Neutrophil (primary cell): ENCODE measurements at regions not wholly inside any gene's neighbourhood (a gene's known extent, or its start where the extent isn't known, plus 50 kb on each side); places are given as distances from the start of the nearest gene placed in this dataset.

Experiments
- H3K27ac ChIP-seq: fragments of 200-600 bp; sonication (generic); 2 replicates; pipeline ENCODE4 v1.5.1; 2016; ENCODE audit warnings: mild to moderate bottlenecking, moderate library complexity
- H3K27me3 ChIP-seq: fragments of 200-600 bp; sonication (generic); 2 replicates; pipeline ENCODE4 v1.6.0; 2016; ENCODE audit warnings: mild to moderate bottlenecking
- H3K36me3 ChIP-seq: fragments of 200-600 bp; sonication (generic); 2 replicates; pipeline ENCODE4 v1.5.1; 2017
- H3K4me1 ChIP-seq, 2 experiments: fragments of 200-600 bp in 1 of 2; sonication (generic) in 1 of 2; 1 replicate in 1 of 2; 2 replicates in 1 of 2; pipeline versions ENCODE4 v1.5.1 to v1.6.1; 2013 to 2016; ENCODE audit warnings: low read depth in 1 of 2, low read length in 1 of 2, mild to moderate bottlenecking in 1 of 2, moderate library complexity in 1 of 2; ENCODE audit not compliant: control insufficient read depth in 1 of 2, insufficient read depth in 1 of 2
- H3K4me3 ChIP-seq, 2 experiments: fragments of 200-600 bp in 1 of 2; sonication (generic) in 1 of 2; 1 replicate in 1 of 2; 2 replicates in 1 of 2; pipeline ENCODE4 v1.5.1; 2013 to 2016; ENCODE audit warnings: low read depth in 1 of 2, low read length in 1 of 2, mild to moderate bottlenecking in 1 of 2, moderate library complexity in 1 of 2
- H3K9me3 ChIP-seq: fragments of 200-600 bp; sonication (generic); 2 replicates; pipeline ENCODE4 v1.5.1; 2016
- TF ChIP-seq, protein P1 (sequence below): fragments of 200-600 bp; sonication (generic); IDR thresholded peaks from 2 replicates; pipeline ENCODE4 v1.5.1; 2016; ENCODE audit warnings: antibody characterized with exemption

DNA sequence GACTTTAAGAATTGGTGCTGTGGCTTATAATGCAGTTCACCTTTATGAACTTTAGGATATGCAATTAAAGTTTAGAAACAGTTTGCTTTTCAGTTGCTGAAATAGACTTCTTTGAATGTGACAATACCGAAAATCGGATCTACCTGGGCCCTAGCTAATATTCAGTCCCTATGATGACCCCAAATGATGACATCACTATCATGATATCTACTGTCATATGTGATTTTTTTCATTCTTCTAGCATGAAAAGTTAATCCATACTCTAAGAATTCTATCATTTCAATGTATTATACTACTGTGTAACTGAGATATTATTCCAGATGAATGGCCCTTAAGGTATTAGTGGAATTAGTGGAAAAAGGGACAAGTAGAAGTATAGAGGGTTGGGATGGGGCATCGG, 487.2 kb upstream of the TUSC1 start:
- H3K4me1 ChIP-seq = no peaks in the 10 kb centered on the region
- TF ChIP-seq, protein P1, sequence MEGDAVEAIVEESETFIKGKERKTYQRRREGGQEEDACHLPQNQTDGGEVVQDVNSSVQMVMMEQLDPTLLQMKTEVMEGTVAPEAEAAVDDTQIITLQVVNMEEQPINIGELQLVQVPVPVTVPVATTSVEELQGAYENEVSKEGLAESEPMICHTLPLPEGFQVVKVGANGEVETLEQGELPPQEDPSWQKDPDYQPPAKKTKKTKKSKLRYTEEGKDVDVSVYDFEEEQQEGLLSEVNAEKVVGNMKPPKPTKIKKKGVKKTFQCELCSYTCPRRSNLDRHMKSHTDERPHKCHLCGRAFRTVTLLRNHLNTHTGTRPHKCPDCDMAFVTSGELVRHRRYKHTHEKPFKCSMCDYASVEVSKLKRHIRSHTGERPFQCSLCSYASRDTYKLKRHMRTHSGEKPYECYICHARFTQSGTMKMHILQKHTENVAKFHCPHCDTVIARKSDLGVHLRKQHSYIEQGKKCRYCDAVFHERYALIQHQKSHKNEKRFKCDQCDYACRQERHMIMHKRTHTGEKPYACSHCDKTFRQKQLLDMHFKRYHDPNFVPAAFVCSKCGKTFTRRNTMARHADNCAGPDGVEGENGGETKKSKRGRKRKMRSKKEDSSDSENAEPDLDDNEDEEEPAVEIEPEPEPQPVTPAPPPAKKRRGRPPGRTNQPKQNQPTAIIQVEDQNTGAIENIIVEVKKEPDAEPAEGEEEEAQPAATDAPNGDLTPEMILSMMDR = no peak
- H3K36me3 ChIP-seq = no peaks in the 10 kb centered on the region
- no peak overlapping the region for H3K4me3 ChIP-seq
- H3K27ac ChIP-seq = no peak overlapping the region
- H3K27me3 ChIP-seq = no peaks in the 10 kb centered on the region
- no peaks in the 10 kb centered on the region for H3K9me3 ChIP-seq

DNA sequence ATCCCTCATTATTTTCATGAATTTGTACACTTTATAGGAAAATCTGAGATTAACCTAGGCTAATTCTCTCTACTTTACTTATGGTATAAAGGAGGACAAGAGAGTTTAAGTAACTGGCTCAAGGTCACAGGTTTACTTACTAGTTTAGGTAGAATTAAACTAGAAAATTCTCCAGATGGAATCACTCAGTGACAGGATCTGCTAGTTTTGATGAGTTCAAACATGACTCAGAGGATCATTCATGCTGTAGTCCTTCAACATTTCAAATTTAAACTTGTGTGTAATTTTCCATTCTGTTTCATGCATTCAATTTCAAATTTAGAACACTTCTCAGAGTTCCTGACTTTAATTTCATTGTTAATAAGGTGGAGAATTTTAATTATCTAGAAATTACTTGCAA, 485.7 kb upstream of the TUSC1 start:
- no peak overlapping the region for H3K4me3 ChIP-seq
- H3K27me3 ChIP-seq = no peaks in the 10 kb centered on the region
- H3K27ac ChIP-seq = no peak overlapping the region
- no peaks in the 10 kb centered on the region for H3K36me3 ChIP-seq
- TF ChIP-seq, protein P1 = no peak
- no peaks in the 10 kb centered on the region for H3K4me1 ChIP-seq
- H3K9me3 ChIP-seq = no peaks in the 10 kb centered on the region

- H3K27ac ChIP-seq = no peak overlapping the region
- H3K9me3 ChIP-seq = no peaks in the 10 kb centered on the region
- TF ChIP-seq, protein P1 = no peak
- H3K27me3 ChIP-seq = no peaks in the 10 kb centered on the region
- no peaks in the 10 kb centered on the region for H3K36me3 ChIP-seq
- H3K4me1 ChIP-seq = no peaks in the 10 kb centered on the region
- no peak overlapping the region for H3K4me3 ChIP-seq
Observed at GRCh38 chr9:26159575-26160392, 481.5 kb upstream of the TUSC1 start.

- H3K4me1 ChIP-seq = no peaks in the 10 kb centered on the region
- H3K9me3 ChIP-seq = no peaks in the 10 kb centered on the region
- H3K4me3 ChIP-seq = no peak overlapping the region
- H3K27me3 ChIP-seq = no peaks in the 10 kb centered on the region
- TF ChIP-seq, protein P1 = no peak
- no peaks in the 10 kb centered on the region for H3K36me3 ChIP-seq
- H3K27ac ChIP-seq = no peak overlapping the region
Observed at GRCh38 chr9:26158631-26159150, 480.4 kb upstream of the TUSC1 start.

DNA sequence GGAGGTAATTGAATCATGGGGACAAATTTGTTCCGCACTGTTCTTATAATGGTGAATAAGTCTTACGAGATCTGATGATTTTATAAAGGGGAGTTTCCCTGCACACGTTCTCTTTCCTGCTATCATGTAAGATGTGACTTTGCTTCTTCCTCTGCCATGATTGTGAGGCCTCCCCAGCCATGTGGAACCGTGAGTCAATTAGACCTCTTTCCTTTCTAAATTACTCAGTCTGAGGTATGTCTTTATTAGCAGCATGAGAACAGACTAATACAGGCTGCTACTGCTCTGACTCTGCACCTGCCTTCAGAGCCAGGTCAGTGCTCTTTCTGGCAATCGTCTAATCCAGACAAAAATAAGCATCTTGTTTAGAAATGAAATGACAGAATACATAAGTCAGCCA, 479.2 kb upstream of the TUSC1 start:
- H3K4me3 ChIP-seq = no peak overlapping the region
- TF ChIP-seq, protein P1 = no peak

More for the DNA sequence above, 479.2 kb upstream of the TUSC1 start:
- H3K4me1 ChIP-seq = no peaks in the 10 kb centered on the region
- no peaks in the 10 kb centered on the region for H3K36me3 ChIP-seq
- no peaks in the 10 kb centered on the region for H3K9me3 ChIP-seq
- no peaks in the 10 kb centered on the region for H3K27me3 ChIP-seq
- H3K27ac ChIP-seq = no peak overlapping the region
